ENCODE measurements at regions not wholly inside any gene's neighbourhood (a gene's known extent, or its start where the extent isn't known, plus 50 kb on each side); places are given as distances from the start of the nearest gene placed in this dataset.

GRCh38 chr14:42687421-42687820 is 1080.7 kb downstream of the LRFN5 start:
- no peak for TF ChIP-seq CTCF (IDR thresholded peaks at IDR 0.05; ENCODE audit: extremely low read depth in 1 of 2, insufficient read depth in 1 of 2, low read depth in 1 of 2, low read length in 2 of 2)
- no peak for TF ChIP-seq MAX (IDR thresholded peaks at IDR 0.05; ENCODE audit: insufficient read depth, insufficient read length)
- TF ChIP-seq POLR2A (IDR thresholded peaks at IDR 0.05; ENCODE audit: low read depth, low read length), result no peak
- TF ChIP-seq POLR2AphosphoS5 (IDR thresholded peaks at IDR 0.05; ENCODE audit: insufficient read depth, low read depth, low read length), result no peak
- no peak for TF ChIP-seq GATA2 (IDR thresholded peaks at IDR 0.05; ENCODE audit: insufficient read depth, insufficient read length, low read depth, low read length)
- TF ChIP-seq EZH2 (IDR thresholded peaks at IDR 0.05; ENCODE audit: borderline replicate concordance, low read depth, low read length, severe bottlenecking), result no peak
- no peak for TF ChIP-seq FOS (IDR thresholded peaks at IDR 0.05; ENCODE audit: borderline replicate concordance, insufficient read depth, low read length)
- TF ChIP-seq JUN (IDR thresholded peaks at IDR 0.05; ENCODE audit: borderline replicate concordance, insufficient read depth, insufficient read length, low read depth), result no peak
- no peak for TF ChIP-seq MYC (IDR thresholded peaks at IDR 0.05; ENCODE audit: low read depth, low read length)

Data from endothelial cell of umbilical vein (primary cell).